Transverse colon (tissue), 4 donors: ENCODE measurements at regions not wholly inside any gene's neighbourhood (a gene's known extent, or its start where the extent isn't known, plus 50 kb on each side); places are given as distances from the start of the nearest gene placed in this dataset.

ENCODE experiments used
- DNase-seq: peaks from one replicate; pipeline ENCODE4 v3.0.0-alpha.2; 2019
- H3K27ac ChIP-seq, 4 donors: fragments of 200-600 bp; sonication (generic); 2 replicates each; pipeline ENCODE4 v1.5.1; 2016 to 2018; ENCODE audit warnings: inconsistent platforms in 4 of 4
- H3K27me3 ChIP-seq: fragments of 200-600 bp; sonication (generic); 2 replicates; pipeline ENCODE4 v1.5.1; 2017; ENCODE audit warnings: inconsistent platforms
- H3K36me3 ChIP-seq, 4 donors: fragments of 200-600 bp; sonication (generic); 2 replicates each; pipeline ENCODE4 v1.5.1; 2017 to 2019; ENCODE audit warnings: inconsistent platforms in 4 of 4
- H3K4me1 ChIP-seq, 4 donors: fragments of 200-600 bp; sonication (generic); 2 replicates each; pipeline ENCODE4 v1.5.1; 2017 to 2020; ENCODE audit warnings: inconsistent platforms in 4 of 4
- H3K4me3 ChIP-seq, 4 donors: fragments of 200-600 bp; sonication (generic); 1 replicate in 1 of 4; 2 replicates in 3 of 4; pipeline versions ENCODE4 v1.5.1 to v1.6.1; 2017 to 2019; ENCODE audit warnings: inconsistent platforms in 4 of 4
- H3K9me3 ChIP-seq, 2 donors: fragments of 200-600 bp; sonication (generic); 2 replicates each; pipeline ENCODE4 v1.5.1; 2017 to 2019; ENCODE audit warnings: inconsistent platforms in 2 of 2
- EP300 ChIP-seq: sonication (generic); formaldehyde crosslinking; IDR thresholded peaks from one replicate; pipeline ENCODE4 v1.6.1; 2017; ENCODE audit warnings: antibody characterized with exemption, low read depth
- POLR2A ChIP-seq: fragments of 450-650 bp; IDR thresholded peaks from one replicate; pipeline ENCODE4 v1.6.1; 2016; ENCODE audit warnings: antibody characterized with exemption, mild to moderate bottlenecking, moderate library complexity
- POLR2AphosphoS5 ChIP-seq, 3 donors: sonication (generic); formaldehyde crosslinking; IDR thresholded peaks; one replicate each; pipeline ENCODE4 v1.6.1; 2016; ENCODE audit warnings: antibody characterized with exemption in 3 of 3
- WGBS, 2 donors: methylation state at CpG; one replicate each; pipeline ENCODE4 v1.1.5; 2018; ENCODE audit warnings: low coverage in 1 of 2; 5-methylcytosine and 5-hydroxymethylcytosine counted together
- in situ Hi-C, 4 donors: fragments of 200-750 bp; cut with MboI; loops; one replicate each; pipeline versions ENCODE4 v1.15.0 to v1.15.1; 2017; ENCODE audit warnings: low sequenced_read_pairs in 3 of 4, low pct_ligation_motif_present in 1 of 4, low pct_unique_long_range_greater_than_20kb in 1 of 4
- intact Hi-C: fragments of 100-400 bp; cut with DNase I; formaldehyde crosslinking; loops from one replicate; pipeline ENCODE4 v1.15.1; 2023; ENCODE audit warnings: low total_unique reads
- TF ChIP-seq, protein P1 (sequence below), 5 experiments: fragments of 200-600 bp in 3 of 5; fragments of 450-650 bp in 2 of 5; sonication (generic) in 3 of 5; IDR thresholded peaks; 1 replicate in 2 of 5; 2 replicates in 3 of 5; pipeline ENCODE4 v1.5.1; 2016 to 2017; ENCODE audit warnings: antibody characterized with exemption in 5 of 5, inconsistent platforms in 3 of 5, mild to moderate bottlenecking in 2 of 5, moderate library complexity in 1 of 5

DNA sequence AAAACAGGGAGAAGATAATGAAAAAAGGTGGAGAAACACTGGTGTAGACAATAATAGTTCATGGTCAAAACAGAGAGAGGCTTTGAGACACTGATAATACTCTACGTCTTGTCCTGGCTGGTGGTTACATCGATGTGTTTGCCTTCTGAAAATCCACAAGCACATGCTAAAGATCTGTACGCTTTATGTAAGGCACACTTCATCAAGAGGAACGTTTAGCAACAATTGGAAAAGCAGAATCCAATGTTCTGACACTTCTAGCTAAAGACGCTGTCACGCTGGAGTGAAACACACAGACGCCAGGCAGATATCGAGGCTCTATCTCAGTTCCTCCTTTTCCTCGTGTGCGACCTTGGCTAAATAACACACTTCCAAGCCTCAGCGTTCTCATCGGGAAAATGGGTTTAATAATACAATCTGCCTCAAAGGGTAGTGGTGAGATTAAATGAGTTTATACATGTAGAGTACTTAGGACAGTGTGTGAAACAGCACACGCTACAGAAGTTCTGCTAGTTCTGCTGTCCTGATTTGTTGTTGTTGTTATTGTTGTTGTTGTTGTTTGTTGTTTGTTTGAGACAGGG lies 386.1 kb downstream of the SETD4 start:
- H3K4me3 ChIP-seq = no peak overlapping the region
- H3K27ac ChIP-seq = no peak overlapping the region
- intact Hi-C loops (no loop called here), in situ Hi-C loops (no loop called here)
- H3K4me1 ChIP-seq = no peaks in the 10 kb centered on the region
- peaks cover 3% of the 10 kb centered on the region for H3K27me3 ChIP-seq
- WGBS, 2 donors = 80 to 87% methylated on average over 2 to 13 of the region's 13 CpGs
- H3K36me3 ChIP-seq = no peaks in the 10 kb centered on the region
- TF ChIP-seq EP300 (no peak), POLR2A (no peak), POLR2AphosphoS5 (IDR thresholded peaks at IDR 0.05) (no peak)
- TF ChIP-seq, protein P1, sequence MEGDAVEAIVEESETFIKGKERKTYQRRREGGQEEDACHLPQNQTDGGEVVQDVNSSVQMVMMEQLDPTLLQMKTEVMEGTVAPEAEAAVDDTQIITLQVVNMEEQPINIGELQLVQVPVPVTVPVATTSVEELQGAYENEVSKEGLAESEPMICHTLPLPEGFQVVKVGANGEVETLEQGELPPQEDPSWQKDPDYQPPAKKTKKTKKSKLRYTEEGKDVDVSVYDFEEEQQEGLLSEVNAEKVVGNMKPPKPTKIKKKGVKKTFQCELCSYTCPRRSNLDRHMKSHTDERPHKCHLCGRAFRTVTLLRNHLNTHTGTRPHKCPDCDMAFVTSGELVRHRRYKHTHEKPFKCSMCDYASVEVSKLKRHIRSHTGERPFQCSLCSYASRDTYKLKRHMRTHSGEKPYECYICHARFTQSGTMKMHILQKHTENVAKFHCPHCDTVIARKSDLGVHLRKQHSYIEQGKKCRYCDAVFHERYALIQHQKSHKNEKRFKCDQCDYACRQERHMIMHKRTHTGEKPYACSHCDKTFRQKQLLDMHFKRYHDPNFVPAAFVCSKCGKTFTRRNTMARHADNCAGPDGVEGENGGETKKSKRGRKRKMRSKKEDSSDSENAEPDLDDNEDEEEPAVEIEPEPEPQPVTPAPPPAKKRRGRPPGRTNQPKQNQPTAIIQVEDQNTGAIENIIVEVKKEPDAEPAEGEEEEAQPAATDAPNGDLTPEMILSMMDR (IDR thresholded peaks at IDR 0.05) = no peak
- DNase-seq = no peak
- H3K9me3 ChIP-seq = no peaks in the 10 kb centered on the region

DNA sequence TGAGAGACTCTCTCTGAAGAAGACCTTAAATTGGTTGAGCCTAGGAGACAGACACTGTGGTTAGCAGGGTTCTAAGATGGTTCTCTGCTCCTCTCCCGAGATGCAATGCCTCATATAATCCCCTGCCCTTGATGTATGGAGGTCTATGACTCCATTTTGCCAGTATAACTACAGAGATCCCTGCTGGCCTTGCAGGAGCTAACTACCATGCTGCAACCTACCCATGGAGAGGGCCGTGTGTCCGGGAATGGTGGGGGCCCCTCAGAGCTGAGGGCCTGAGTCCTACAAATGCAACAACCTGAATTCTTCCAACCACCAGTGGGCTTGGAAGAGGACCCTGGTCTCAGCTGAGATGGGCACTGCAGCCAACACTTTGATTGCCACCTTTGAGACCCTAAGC lies 388.0 kb downstream of the SETD4 start:
- WGBS, 2 donors = 81% methylated on average over 3 of the region's 3 CpGs; no CpG with 5 or more reads in 1 of the 2 donors
- intact Hi-C loops = no loop called here

DNA sequence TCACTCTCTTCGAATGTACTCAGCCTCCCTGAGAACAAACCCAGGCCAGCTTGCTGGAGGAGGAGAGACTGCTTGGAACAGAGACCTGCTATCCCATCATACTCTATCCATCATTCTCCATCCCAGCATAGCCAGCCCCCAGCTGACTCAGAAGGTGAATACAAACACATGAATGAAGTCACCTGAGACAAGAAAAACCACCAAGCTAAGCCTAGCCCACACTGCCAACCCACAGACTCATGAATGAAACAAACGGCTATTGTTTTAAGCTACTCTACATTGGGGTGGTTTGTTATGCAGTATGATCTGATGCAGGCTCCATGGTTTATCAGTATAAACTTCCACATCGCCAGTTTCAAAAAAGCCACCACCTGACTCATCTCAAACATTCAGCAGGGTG lies 395.6 kb downstream of the SETD4 start:
- Histone ChIP-seq H3K4me1 (no peaks in the 10 kb centered on the region), H3K36me3 (no peaks in the 10 kb centered on the region), H3K4me3 (no peak overlapping the region), H3K27me3 (no peaks in the 10 kb centered on the region), H3K9me3 (no peaks in the 10 kb centered on the region), H3K27ac (no peak overlapping the region)
- TF ChIP-seq, protein P1 (IDR thresholded peaks at IDR 0.05) = no peak
- no peak for TF ChIP-seq POLR2AphosphoS5 (IDR thresholded peaks at IDR 0.05)
- no peak for TF ChIP-seq EP300
- TF ChIP-seq POLR2A = no peak
- no peak for DNase-seq
- 59 to 83% methylated on average over 1 to 3 of the region's 3 CpGs for WGBS, 2 donors
- intact Hi-C loops (no loop called here), in situ Hi-C loops (no loop called here)

More for the DNA sequence above, 388.0 kb downstream of the SETD4 start:
- Histone ChIP-seq H3K9me3 (no peaks in the 10 kb centered on the region), H3K4me1 (no peaks in the 10 kb centered on the region), H3K27ac (no peak overlapping the region), H3K36me3 (no peaks in the 10 kb centered on the region), H3K4me3 (no peak overlapping the region), H3K27me3 (peaks cover 3% of the 10 kb centered on the region)
- in situ Hi-C loops = no loop called here
- DNase-seq = no peak
- TF ChIP-seq POLR2A = no peak
- TF ChIP-seq POLR2AphosphoS5 (IDR thresholded peaks at IDR 0.05) = no peak
- TF ChIP-seq, protein P1 (IDR thresholded peaks at IDR 0.05) = no peak
- no peak for TF ChIP-seq EP300

DNA sequence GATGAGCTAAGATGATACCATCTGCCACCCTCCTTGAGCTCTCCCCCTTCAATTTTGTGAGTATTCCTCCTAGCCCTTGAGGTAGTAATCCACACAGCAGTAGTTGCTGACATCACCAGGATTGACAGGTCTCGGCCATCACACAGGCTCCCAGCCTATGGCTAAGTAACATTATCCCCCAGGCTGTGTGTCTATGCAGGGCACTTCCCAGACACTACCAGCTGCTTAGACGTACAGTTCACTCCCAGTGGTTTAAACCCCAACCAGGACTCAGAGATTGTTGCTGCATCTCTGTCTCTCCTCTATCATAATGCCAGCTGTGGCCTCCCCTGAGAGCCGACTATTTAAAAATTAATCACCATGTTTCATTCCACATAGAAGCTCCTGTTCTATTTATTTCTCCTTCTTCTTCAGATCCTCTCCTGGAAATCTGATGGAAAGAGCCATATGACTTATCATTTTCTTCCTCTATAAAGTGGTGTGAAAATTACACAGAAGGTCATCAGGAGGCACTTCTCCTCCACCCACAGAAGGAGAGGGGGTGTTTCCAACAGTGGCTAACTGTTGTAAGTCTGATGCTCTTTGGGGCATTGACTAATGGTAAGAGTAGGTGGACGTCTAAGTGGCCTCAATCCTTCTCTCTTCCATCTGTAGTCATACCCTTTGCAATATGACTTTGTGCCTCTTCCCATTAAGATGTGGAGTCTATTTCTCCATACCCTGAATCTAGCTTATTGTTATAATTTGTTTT lies 396.3 kb downstream of the SETD4 start:
- Histone ChIP-seq H3K27ac (no peak overlapping the region), H3K36me3 (no peaks in the 10 kb centered on the region), H3K4me1 (no peaks in the 10 kb centered on the region), H3K27me3 (no peaks in the 10 kb centered on the region), H3K4me3 (no peak overlapping the region), H3K9me3 (no peaks in the 10 kb centered on the region)
- in situ Hi-C loops (no loop called here), intact Hi-C loops (no loop called here)
- no peak for DNase-seq
- TF ChIP-seq POLR2A = no peak
- TF ChIP-seq, protein P1 (IDR thresholded peaks at IDR 0.05) = no peak
- TF ChIP-seq POLR2AphosphoS5 (IDR thresholded peaks at IDR 0.05) = no peak
- TF ChIP-seq EP300 = no peak
- 63 to 100% methylated on average over 1 to 4 of the region's 4 CpGs for WGBS, 2 donors
